Medulla oblongata (tissue), 1 donor: ENCODE measurements at regions not wholly inside any gene's neighbourhood (a gene's known extent, or its start where the extent isn't known, plus 50 kb on each side); places are given as distances from the start of the nearest gene placed in this dataset.
A peak's percentile ranks its signal among the peaks of the same experiment; 100 is the strongest.

Source experiments
- DNase-seq: peaks from one replicate; pipeline ENCODE4 v3.0.0-alpha.2; 2015; ENCODE audit errors: extremely low spot score

DNA sequence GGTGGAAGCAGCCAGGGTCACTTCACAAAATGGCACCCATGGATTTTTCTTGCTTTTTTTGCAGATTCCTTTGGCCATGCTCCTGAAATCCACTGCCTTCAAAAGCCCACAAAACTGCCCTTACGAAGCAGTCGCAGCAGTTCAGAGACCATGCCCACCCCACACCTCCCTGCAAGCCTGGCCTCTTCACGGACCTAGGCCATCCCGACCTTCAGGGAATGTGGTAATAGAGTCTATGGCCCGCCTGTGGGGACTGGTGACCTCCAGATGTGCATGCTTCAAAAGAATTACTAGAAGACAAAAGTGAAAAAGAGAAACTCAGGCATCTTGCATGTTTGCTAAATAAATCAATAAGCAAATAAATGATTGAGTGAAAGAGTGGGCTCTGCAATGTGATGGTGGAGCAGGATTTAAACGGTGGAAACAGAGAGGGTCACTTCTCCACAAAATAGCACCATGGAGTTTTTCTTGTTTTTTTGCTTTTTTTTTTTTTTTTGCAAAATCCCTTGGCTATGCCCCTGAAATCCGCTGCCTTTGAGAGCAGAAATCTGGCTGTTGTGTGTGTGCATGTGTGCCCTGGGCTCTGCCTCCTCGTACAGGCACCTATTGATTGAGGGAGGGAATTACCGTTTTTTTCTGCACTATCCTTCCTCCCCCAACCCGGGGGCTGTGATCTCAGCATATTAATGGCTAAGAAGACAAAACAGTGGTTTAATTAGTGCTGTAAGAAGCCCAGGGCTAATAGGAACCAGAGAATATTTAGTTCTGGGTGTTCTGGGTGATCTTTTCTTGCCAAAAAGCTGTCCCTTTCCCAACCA, 107.4 kb downstream of the PXDC1 start:
- no peak for DNase-seq

- DNase-seq = no peak
Measured at GRCh38 chr6:3640868-3641267, 110.6 kb downstream of the PXDC1 start.

DNA sequence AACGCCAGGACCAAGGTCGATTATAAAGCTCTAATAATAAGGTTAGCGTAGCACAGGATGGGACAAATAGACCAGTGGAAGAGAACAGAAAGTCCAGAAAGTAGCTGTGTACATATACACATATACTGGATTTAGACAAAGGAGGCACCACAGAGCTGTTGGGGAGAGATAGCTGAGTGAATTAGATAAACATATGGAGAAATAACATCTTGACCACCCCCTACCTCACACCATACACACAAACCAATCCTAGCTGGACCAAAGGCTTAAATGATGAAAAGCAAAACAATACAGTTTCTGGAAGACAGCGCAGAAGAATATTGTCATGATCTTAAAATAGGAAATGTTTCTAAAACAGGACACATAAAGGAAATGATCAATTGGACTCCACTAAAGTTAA, 112.9 kb downstream of the PXDC1 start:
- DNase-seq = no peak

DNA sequence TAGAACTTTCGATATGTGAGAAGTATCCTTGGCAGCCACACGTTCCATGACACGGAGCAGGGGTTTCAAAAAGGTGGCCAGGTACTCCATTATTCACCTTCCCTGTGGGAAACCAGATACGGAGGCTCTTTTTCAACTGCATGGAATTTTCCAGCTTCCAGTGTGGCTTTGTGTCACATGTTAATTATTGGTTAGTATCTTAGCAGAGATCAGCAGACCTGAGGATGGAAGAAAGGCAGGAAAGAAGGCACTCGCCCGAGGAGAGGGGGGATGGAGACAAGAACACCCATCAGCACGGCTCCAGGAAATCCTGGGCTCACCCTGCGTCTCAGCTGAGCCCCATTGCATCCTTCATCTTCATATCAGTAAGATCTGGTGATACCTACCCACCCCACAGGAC, 115.5 kb downstream of the PXDC1 start:
- DNase-seq = no peak

GRCh38 chr6:3635482-3635881, 116.0 kb downstream of the PXDC1 start:
- DNase-seq = peak; percentile 52

DNA sequence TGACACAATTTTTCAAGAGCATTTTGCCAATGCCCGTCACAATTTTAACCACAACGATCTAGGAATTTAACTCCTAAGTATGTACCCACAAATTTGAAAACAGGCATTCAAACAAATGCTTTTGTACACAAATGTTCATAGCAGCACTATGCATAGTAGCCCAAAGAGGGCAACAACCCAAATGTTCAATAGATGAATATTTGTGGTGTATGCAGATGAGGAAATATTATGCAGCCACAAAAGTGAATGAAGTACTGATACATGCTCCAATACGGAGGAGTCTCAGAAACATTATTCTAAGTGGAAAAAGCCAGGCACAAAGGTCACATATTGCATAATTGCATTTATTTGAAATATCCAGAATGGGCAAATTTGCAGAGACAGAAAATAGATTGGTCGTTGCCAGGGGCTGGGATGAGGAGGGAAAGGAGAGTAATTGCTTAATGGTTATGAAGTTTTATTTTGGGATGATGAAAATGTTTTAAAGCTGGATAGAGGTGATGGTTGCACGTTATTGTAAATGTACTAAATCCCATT, 117.2 kb downstream of the PXDC1 start:
- DNase-seq = no peak

- DNase-seq = no peak
Measured at GRCh38 chr6:3633711-3634110, 117.8 kb downstream of the PXDC1 start.

GRCh38 chr6:3631877-3632276, 119.6 kb downstream of the PXDC1 start:
- DNase-seq = no peak

- DNase-seq = no peak
Measured at GRCh38 chr6:3631186-3631585, 120.3 kb downstream of the PXDC1 start.

GRCh38 chr6:3630258-3630835, 121.2 kb downstream of the PXDC1 start:
- DNase-seq = no peak

- no peak for DNase-seq
Measured at GRCh38 chr6:3627956-3628835, 123.3 kb downstream of the PXDC1 start.

DNA sequence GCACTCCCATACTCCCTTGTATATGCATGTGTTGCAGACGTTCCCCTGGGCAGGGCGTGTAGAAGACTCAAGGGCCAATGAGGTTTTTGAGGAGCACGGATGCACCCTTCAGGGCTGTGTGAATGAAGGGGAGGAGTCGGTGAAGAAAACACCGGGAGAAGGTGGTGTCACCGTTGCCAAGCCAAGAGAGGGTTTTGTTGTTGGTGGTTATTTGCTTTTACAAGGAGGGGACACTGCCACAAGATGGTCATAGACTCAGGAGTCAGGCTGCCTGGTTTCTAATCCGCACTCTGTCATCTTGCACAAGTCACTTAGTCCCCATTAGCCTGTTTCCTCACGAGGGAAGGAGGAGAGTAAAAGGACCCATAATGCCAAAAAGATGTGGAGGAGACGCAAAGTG, 124.0 kb downstream of the PXDC1 start:
- no peak for DNase-seq

DNA sequence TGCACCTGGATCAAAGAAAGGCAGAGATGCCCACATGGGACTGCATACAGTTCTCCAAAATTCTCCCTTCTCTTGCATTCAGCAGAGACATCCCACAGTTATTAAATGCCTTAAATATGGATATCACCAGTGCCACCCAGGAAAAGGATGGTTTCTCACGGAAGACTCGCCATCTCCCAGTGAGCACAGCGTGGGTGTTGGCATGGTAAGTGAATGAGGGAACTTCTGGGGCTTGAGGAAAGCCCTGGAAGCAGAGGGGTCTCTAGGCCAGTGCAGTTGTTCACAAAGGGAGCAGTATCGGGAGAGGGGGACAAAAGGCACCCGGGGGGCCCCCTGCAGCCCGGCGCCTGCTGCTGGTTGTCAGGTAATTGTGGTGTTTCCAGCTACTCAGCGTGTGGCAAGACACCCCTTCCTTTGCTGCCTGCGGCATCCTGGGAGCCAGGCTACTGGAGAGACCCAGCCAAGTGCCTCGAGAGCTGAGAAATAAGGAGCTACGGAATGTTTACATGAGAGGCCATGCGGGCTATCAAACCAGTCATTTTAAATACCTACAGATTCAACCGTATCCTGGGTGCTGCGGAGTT, 125.4 kb downstream of the PXDC1 start:
- DNase-seq = no peak

- DNase-seq = no peak
Measured at GRCh38 chr6:3625149-3625979, 126.1 kb downstream of the PXDC1 start.

- no peak for DNase-seq
Measured at GRCh38 chr6:3624250-3625136, 127.0 kb downstream of the PXDC1 start.

GRCh38 chr6:3623451-3624249, 127.9 kb downstream of the PXDC1 start:
- DNase-seq = no peak

DNA sequence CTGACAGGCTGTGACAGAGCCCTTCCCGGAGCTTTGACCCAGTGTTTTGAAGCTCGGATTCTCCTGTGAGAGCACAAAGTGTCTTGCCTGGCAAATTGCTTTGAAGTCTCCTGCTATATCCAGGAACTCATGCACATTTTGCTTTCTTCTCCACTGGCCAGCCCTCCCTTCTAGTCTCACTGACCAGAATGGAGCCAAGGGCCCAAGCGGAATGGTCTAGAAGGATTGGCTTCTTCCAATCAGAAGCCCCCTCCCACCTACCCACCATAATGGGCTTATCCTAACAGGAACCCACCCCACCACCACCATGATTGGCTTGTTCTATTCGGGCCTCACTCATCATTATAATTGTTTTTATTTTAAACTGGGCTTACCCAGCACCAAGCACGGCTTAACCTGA, 130.1 kb downstream of the PXDC1 start:
- no peak for DNase-seq

GRCh38 chr6:3620937-3621336, 130.6 kb downstream of the PXDC1 start:
- no peak for DNase-seq

DNA sequence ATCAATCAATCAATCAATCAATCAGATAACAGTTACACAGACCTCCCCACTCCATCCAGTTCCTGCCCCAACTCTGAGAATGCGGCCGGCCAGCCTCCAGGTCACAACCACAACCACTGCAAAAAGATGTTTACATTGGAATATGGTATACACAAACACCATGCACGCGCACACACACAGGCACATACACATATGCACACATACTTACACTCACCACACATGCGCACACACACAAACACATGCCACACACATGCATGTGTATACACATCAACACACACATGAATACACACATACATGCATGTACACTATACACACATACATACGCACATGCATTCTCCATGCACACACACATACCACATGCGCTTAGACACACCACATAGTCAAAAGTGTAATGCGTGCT, 131.1 kb downstream of the PXDC1 start:
- no peak for DNase-seq
